GM19438 (cell line): ENCODE measurements at regions not wholly inside any gene's neighbourhood (a gene's known extent, or its start where the extent isn't known, plus 50 kb on each side); places are given as distances from the start of the nearest gene placed in this dataset.
"Not testable (repeated sequence)": the region's sequence is repeated elsewhere in the genome, so short reads cannot be mapped to it uniquely, and the experiment has no call there.

ENCODE experiments used
- ATAC-seq: cut with Tn5 transposase; IDR thresholded peaks from one replicate; pipeline ENCODE4 v1.9.1; 2021; ENCODE audit warnings: low read depth; ENCODE audit not compliant: unreplicated experiment

GRCh38 chr14:83298016-83298415 is 1764.4 kb upstream of the SEL1L start:
- ATAC-seq = not testable (repeated sequence)

GRCh38 chr14:83300476-83301064 is 1766.9 kb upstream of the SEL1L start:
- no peak for ATAC-seq

GRCh38 chr14:83301791-83302190 is 1768.1 kb upstream of the SEL1L start:
- no peak for ATAC-seq

- no peak for ATAC-seq
These were observed 1775.6 kb upstream of the SEL1L start for GRCh38 chr14:83309211-83309610.

- no peak for ATAC-seq
These were observed 1776.2 kb upstream of the SEL1L start for GRCh38 chr14:83309833-83310232.

- no peak for ATAC-seq
These were observed 1778.9 kb upstream of the SEL1L start for GRCh38 chr14:83312511-83312910.

GRCh38 chr14:83314764-83315163 is 1781.1 kb upstream of the SEL1L start:
- no peak for ATAC-seq

GRCh38 chr14:83316356-83316755 is 1782.7 kb upstream of the SEL1L start:
- no peak for ATAC-seq

- ATAC-seq = no peak
These were observed 1787.2 kb upstream of the SEL1L start for GRCh38 chr14:83320837-83321236.

- no peak for ATAC-seq
These were observed 1797.9 kb upstream of the SEL1L start for GRCh38 chr14:83331513-83331912.

- ATAC-seq = no peak
These were observed 1808.9 kb upstream of the SEL1L start for GRCh38 chr14:83342590-83342989.

GRCh38 chr14:83347874-83348273 is 1814.2 kb upstream of the SEL1L start:
- no peak for ATAC-seq

GRCh38 chr14:83355609-83356008 is 1822.0 kb upstream of the SEL1L start:
- ATAC-seq = no peak

- ATAC-seq = no peak
These were observed 1822.4 kb upstream of the SEL1L start for GRCh38 chr14:83356080-83356479.

GRCh38 chr14:83372271-83372670 is 1838.6 kb upstream of the SEL1L start:
- ATAC-seq = no peak

GRCh38 chr14:83379436-83379835 is 1845.8 kb upstream of the SEL1L start:
- ATAC-seq = no peak

GRCh38 chr14:83384253-83384652 is 1850.6 kb upstream of the SEL1L start:
- ATAC-seq = no peak

GRCh38 chr14:83395321-83395720 is 1861.7 kb upstream of the SEL1L start:
- ATAC-seq = no peak

- no peak for ATAC-seq
These were observed 1882.8 kb upstream of the SEL1L start for GRCh38 chr14:83416476-83416875.

GRCh38 chr14:83419420-83419819 is 1885.8 kb upstream of the SEL1L start:
- ATAC-seq = no peak

- ATAC-seq = no peak
These were observed 1888.1 kb upstream of the SEL1L start for GRCh38 chr14:83421711-83422110.

GRCh38 chr14:83425138-83425537 is 1891.5 kb upstream of the SEL1L start:
- ATAC-seq = no peak

- ATAC-seq = no peak
These were observed 1892.1 kb upstream of the SEL1L start for GRCh38 chr14:83425706-83426105.
